GM18951 (cell line): ENCODE measurements at regions not wholly inside any gene's neighbourhood (a gene's known extent, or its start where the extent isn't known, plus 50 kb on each side); places are given as distances from the start of the nearest gene placed in this dataset.

Experiments used
- POLR2A ChIP-seq: IDR thresholded peaks from 4 replicates; pipeline ENCODE4 v1.6.1; 2011; ENCODE audit warnings: mild to moderate bottlenecking; ENCODE audit not compliant: insufficient read length, insufficient read depth; ENCODE audit errors: extremely low read depth
- in situ Hi-C: fragments of 300-500 bp; cut with MboI; formaldehyde crosslinking; loops from one replicate; pipeline ENCODE4 v1.12.0; 2022; ENCODE audit warnings: low sequenced_read_pairs, mixed read lengths, inconsistent platforms; ENCODE audit not compliant: unreplicated experiment

DNA sequence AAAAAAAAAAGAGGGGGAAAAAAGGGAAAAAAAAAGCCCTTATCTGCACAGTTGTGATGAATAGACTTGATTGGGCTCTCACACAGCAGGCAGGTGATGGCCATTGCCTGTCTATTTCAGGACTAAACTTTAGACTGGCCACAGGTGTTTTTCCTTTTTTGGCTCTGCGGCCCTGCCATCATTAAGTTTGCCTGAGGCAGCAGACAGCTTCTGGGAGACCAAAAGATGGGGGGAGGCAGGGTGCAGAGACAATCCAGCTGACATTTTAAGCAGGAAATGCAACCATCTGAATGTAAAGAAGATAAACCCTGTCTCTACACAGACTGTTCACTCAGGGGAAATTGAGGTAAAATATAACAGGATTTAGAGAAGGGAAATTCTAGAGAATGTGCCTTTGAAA is 295.0 kb upstream of the KCNH8 start:
- in situ Hi-C loops, result no loop called here
- TF ChIP-seq POLR2A, result no peak

DNA sequence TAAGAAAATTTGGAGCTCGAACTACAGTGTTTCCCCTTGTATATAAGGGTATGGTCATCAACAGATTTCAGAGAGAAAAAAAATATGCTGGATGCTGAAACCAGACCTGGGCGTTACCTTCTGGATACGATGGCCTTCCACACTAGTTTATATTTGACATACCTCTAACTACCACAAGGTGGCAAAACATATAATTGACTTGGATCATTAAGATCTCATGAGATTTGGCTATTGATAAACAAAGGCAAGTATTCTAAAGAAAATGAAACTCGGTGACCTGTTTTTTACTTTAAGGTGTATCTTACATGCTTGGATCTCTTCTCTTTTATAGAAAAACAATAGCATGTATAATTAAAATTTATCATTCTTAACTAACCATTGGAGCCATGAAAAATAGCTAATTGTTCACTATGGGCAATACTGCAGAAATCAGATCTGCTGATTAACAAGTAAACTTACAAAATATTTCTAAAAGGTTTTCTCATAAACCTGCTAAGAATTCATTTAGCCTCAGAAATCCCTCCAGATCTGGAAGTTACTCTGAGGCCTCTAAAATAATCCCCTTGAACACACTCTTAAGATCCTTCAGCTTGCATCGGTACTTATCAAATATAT is 300.6 kb upstream of the KCNH8 start:
- in situ Hi-C loops, result no loop called here
- no peak for TF ChIP-seq POLR2A

GRCh38 chr3:18843983-18844382 is 304.3 kb upstream of the KCNH8 start:
- in situ Hi-C loops, result no loop called here
- no peak for TF ChIP-seq POLR2A

GRCh38 chr3:18843188-18843587 is 305.1 kb upstream of the KCNH8 start:
- in situ Hi-C loops, result no loop called here
- no peak for TF ChIP-seq POLR2A

DNA sequence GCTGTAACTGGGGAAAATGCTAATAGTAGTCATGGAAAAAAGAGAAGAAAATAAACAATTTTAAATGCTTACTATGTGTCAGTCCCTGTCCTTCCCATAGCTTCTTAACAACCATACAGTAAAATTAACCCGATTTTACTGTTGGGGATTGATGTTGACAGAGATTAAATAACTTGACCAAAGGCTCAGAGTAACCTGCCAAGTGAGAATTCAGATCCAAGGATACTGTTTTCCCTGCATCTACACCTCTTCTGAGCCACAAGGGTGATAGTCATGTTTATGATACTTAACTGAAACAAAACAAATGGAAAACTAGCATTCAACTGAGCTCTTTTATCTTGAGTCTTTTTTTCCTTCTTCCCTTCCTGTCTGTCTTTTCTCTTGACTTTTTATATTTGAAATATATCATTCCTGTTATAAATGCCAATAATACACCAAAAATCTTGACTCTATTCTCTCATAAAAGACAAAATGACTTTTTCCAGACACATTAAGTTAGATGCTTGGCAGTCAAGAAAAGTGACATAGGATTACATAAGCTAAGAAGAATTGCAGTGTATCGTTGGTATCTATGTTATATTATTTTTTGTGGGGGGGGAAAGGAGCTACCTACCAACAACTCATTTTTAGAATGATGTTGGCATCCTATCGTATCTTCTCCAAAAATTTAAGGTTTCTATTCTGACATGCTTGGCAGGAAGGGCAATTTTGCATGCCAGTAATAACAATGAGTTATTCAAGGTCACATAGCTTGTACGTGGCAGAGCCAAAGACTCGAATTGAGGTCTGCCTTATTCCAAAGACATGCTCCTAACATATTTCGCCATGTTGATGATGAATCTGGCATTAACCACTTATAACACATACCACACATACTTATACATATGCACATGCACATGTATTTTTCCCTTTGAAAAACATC is 306.6 kb upstream of the KCNH8 start:
- no peak for TF ChIP-seq POLR2A
- in situ Hi-C loops, result no loop called here

- in situ Hi-C loops, result no loop called here
- TF ChIP-seq POLR2A, result no peak
Measured at GRCh38 chr3:18840535-18841137, 307.7 kb upstream of the KCNH8 start.

DNA sequence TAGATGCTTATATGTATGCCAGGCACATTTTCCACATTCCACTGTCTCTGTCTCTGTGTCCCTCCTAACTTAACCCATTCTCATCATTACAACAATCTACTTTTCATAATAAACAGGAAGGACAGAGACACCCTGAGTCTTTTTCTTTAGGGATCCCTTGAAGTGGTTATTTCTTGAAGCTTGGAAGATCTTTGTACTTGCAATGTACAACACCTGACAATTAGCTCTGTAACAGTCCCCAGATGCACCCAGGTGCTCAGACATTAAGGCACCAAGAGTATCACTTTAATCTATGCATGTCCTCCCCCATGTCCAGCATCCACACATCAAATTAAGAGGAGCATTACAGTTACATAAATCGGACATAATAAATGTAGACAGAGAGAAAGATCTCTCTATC is 309.6 kb upstream of the KCNH8 start:
- in situ Hi-C loops, result no loop called here
- no peak for TF ChIP-seq POLR2A

GRCh38 chr3:18837137-18837755 is 311.1 kb upstream of the KCNH8 start:
- in situ Hi-C loops, result no loop called here
- TF ChIP-seq POLR2A, result no peak

GRCh38 chr3:18835021-18835420 is 313.3 kb upstream of the KCNH8 start:
- in situ Hi-C loops, result no loop called here
- TF ChIP-seq POLR2A, result no peak

GRCh38 chr3:18830087-18830486 is 318.2 kb upstream of the KCNH8 start:
- in situ Hi-C loops, result no loop called here
- no peak for TF ChIP-seq POLR2A

DNA sequence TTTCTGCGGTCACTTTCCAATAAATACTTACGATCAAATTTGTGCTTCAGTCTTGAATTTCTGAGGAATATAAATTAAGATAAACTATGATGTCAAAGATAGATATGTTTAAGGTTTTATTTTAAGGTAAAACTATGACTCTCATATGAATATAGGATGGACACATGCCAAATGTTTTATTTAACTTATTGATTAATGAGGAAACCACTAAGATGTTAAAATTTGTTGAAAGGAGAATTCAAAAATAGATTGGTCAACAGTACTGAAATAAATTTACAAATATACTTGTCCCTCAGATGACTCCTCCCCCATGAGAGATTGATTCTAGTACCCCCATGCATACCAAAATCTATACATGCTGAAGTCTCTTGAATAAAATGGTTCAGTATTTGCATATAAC is 319.7 kb upstream of the KCNH8 start:
- no peak for TF ChIP-seq POLR2A
- in situ Hi-C loops, result no loop called here

DNA sequence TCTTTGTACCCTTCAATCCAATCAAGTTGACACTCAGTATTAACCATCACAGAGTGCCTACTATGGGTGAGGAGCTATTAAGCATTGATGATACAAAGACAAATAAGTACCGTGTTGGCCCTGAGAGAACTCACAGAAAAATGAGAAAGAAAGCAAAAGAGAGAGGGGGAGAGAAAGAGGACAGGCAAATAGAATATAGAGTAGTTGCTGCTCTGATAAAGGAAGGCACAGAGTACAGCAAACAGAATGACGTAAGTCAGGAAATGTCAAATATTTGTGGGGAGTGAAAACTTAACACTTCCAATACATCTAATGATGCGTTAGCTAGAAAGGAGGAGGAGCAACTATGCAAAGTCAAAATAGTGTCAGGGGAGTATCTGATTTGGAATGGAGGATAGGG is 320.6 kb upstream of the KCNH8 start:
- TF ChIP-seq POLR2A, result no peak
- in situ Hi-C loops, result no loop called here

DNA sequence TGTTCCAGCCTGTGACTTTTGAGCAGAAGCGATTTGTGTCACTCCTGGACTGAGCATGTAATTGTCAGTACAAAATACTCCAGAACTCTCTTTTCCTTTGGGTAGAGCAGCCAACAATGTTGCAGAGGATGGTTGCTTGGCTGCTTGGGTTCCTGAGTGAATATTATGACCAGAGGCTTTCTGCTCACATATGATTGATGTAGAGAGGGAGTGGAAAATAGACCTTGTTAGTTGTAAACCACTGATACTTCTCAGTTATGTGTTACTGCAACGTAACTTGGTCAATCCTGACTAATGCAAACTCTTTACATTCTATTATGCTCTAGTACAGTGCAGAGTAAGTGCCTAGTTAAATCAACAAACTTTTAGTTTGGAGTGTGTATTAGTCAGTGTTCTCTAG is 322.6 kb upstream of the KCNH8 start:
- TF ChIP-seq POLR2A, result no peak

More for the DNA sequence above, 322.6 kb upstream of the KCNH8 start:
- in situ Hi-C loops, result no loop called here
